ENCODE measurements at regions not wholly inside any gene's neighbourhood (a gene's known extent, or its start where the extent isn't known, plus 50 kb on each side); places are given as distances from the start of the nearest gene placed in this dataset.

DNA sequence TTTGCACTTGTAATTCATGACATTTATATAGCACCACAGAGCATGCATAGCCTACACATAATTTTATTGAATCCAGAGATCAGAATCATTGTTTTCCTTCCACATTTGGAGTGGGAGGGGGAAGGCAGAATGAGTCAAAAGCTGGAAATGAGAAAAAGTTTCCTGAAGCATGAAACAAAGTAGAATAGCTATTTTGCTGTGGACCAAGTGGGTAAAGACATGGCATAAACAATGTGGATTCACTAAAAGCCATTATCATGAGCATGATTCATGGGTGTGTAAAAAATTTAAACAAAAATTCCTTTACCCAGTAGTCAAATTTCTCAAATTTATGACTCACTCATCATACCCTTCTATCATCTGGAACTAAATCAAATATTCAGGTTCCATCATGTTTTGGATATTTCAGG is 97.9 kb downstream of the YIPF5 start:
- Histone ChIP-seq H3K56ac (ENCODE audit: insufficient read length, low read depth, low read length) (no peak overlapping the region), H3K79me2 (ENCODE audit: insufficient read depth, low read length) (no peaks in the 10 kb centered on the region; the same call in 1 of the 2 replicates), H3K23me2 (ENCODE audit: insufficient read length, low read depth, low read length, poor library complexity, severe bottlenecking) (no peaks in the 10 kb centered on the region), H3K4ac (ENCODE audit: low read depth, low read length) (no peak overlapping the region), H2AFZ (ENCODE audit: low read length) (no peak overlapping the region), H4K91ac (ENCODE audit: insufficient read length, low read depth, low read length) (no peak overlapping the region), H3K27me3 (ENCODE audit: insufficient read depth, low read length) (no peaks in the 10 kb centered on the region), H3K79me1 (ENCODE audit: insufficient read depth, low read depth, low read length, poor library complexity, severe bottlenecking) (no peaks in the 10 kb centered on the region), H2BK5ac (ENCODE audit: insufficient read length, low read length) (no peak overlapping the region), H2BK15ac (ENCODE audit: low read depth, low read length) (no peak overlapping the region), H3K9me3 (ENCODE audit: control insufficient read depth, low read depth, low read length) (no peaks in the 10 kb centered on the region), H3K27ac (ENCODE audit: insufficient read length, low read depth, low read length) (no peak overlapping the region), H2BK12ac (ENCODE audit: insufficient read length, low read depth, low read length) (no peak overlapping the region), H4K20me1 (ENCODE audit: control insufficient read depth, insufficient read depth, insufficient read length) (no peaks in the 10 kb centered on the region), H3T11ph (ENCODE audit: low read length) (no peak overlapping the region), H3K4me1 (ENCODE audit: insufficient read depth, low read length) (peaks cover 5% of the 10 kb centered on the region; the same call in 1 of the 2 replicates), H2AK5ac (ENCODE audit: insufficient read length, low read length) (no peak overlapping the region), H2BK20ac (ENCODE audit: low read depth, low read length, poor library complexity, severe bottlenecking) (no peak overlapping the region), H3K14ac (ENCODE audit: insufficient read depth, low read length) (no peak overlapping the region), H3K23ac (ENCODE audit: insufficient read length, low read depth, low read length) (no peak overlapping the region), H4K5ac (ENCODE audit: insufficient read length, low read depth, low read length) (no peak overlapping the region), H2BK120ac (ENCODE audit: low read depth, low read length, poor library complexity, severe bottlenecking) (no peak overlapping the region), H3K4me2 (ENCODE audit: insufficient read depth, insufficient read length, low read length) (no peak overlapping the region), H3K18ac (ENCODE audit: insufficient read length, low read depth, low read length) (no peak overlapping the region), H4K8ac (replicated peaks; ENCODE audit: insufficient read length, low read depth, low read length) (no peak overlapping the region), H3K9ac (ENCODE audit: extremely low read depth, insufficient read length, low read length) (no peak overlapping the region)
- Mint-ChIP-seq H3K4me3 (no peak overlapping the region), H3K36me3 (ENCODE audit: insufficient read depth in 1 of 3, low read depth in 3 of 3) (peaks cover 0 to 4% (median 2%) of the 10 kb centered on the region in 3 experiments; a peak in 1 of 7 replicates), H3K27me3 (ENCODE audit: low read depth) (no peaks in the 10 kb centered on the region), H3K27ac (no peak overlapping the region), H3K9me3 (peaks cover 3% of the 10 kb centered on the region in 2 experiments; a peak in 2 of 5 replicates), H3K4me1 (peaks cover 11 to 12% of the 10 kb centered on the region in 2 experiments)
- TF ChIP-seq, protein P1, sequence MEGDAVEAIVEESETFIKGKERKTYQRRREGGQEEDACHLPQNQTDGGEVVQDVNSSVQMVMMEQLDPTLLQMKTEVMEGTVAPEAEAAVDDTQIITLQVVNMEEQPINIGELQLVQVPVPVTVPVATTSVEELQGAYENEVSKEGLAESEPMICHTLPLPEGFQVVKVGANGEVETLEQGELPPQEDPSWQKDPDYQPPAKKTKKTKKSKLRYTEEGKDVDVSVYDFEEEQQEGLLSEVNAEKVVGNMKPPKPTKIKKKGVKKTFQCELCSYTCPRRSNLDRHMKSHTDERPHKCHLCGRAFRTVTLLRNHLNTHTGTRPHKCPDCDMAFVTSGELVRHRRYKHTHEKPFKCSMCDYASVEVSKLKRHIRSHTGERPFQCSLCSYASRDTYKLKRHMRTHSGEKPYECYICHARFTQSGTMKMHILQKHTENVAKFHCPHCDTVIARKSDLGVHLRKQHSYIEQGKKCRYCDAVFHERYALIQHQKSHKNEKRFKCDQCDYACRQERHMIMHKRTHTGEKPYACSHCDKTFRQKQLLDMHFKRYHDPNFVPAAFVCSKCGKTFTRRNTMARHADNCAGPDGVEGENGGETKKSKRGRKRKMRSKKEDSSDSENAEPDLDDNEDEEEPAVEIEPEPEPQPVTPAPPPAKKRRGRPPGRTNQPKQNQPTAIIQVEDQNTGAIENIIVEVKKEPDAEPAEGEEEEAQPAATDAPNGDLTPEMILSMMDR (conservative IDR thresholded peaks at IDR 0.05): no peak
- DNase-seq: no peak
